Neural progenitor cell (in vitro differentiated cells): ENCODE measurements at regions not wholly inside any gene's neighbourhood (a gene's known extent, or its start where the extent isn't known, plus 50 kb on each side); places are given as distances from the start of the nearest gene placed in this dataset.
A peak's percentile ranks its signal among the peaks of the same experiment; 100 is the strongest.

Source experiments
- DNase-seq: peaks from one replicate; pipeline ENCODE4 v3.0.0-alpha.2; 2016; ENCODE audit warnings: low spot score
- H2AFZ ChIP-seq: fragments of 200-600 bp; sonication (generic); replicated peaks from 2 replicates; pipeline ENCODE4 v1.6.1; 2016; ENCODE audit warnings: antibody characterized with exemption
- H3F3A ChIP-seq: fragments of 200-600 bp; sonication (generic); 2 replicates; pipeline ENCODE4 v1.6.1; 2016; ENCODE audit warnings: antibody characterized with exemption, low read depth
- H3K27ac ChIP-seq: fragments of 200-600 bp; sonication (generic); 2 replicates; pipeline ENCODE4 v1.5.1; 2016; ENCODE audit warnings: mild to moderate bottlenecking
- H3K27me3 ChIP-seq: fragments of 200-600 bp; sonication (generic); 2 replicates; pipeline ENCODE4 v1.6.1; 2016; ENCODE audit warnings: mild to moderate bottlenecking, moderate library complexity
- H3K36me3 ChIP-seq: fragments of 200-600 bp; sonication (generic); 2 replicates; pipeline ENCODE4 v1.5.1; 2016
- H3K4me1 ChIP-seq: fragments of 200-600 bp; sonication (generic); 2 replicates; pipeline ENCODE4 v1.6.1; 2016; ENCODE audit warnings: mixed run types
- H3K4me2 ChIP-seq: fragments of 200-600 bp; sonication (generic); 2 replicates; pipeline ENCODE4 v1.6.1; 2016
- H3K4me3 ChIP-seq: fragments of 200-600 bp; sonication (generic); 2 replicates; pipeline ENCODE4 v1.5.1; 2016
- H3K79me2 ChIP-seq: fragments of 200-600 bp; sonication (generic); 2 replicates; pipeline ENCODE4 v1.6.1; 2016; ENCODE audit warnings: low read depth
- H3K9ac ChIP-seq: fragments of 200-600 bp; sonication (generic); 2 replicates; pipeline ENCODE4 v1.6.1; 2016
- H3K9me3 ChIP-seq: fragments of 200-600 bp; sonication (generic); 2 replicates; pipeline ENCODE4 v1.5.1; 2016; ENCODE audit warnings: low read depth
- H4K20me1 ChIP-seq: fragments of 200-600 bp; sonication (generic); 2 replicates; pipeline ENCODE4 v1.6.1; 2016; ENCODE audit warnings: low read depth
- H3K27ac Mint-ChIP-seq: 3 replicates; pipeline ENCODE4 v1.8.0; 2021; ENCODE audit warnings: mixed read lengths
- H3K27me3 Mint-ChIP-seq: 2 replicates; pipeline ENCODE4 v1.8.0; 2022; ENCODE audit warnings: low read depth, mild to moderate bottlenecking, inconsistent platforms, moderate library complexity, mixed read lengths; ENCODE audit not compliant: insufficient read depth
- H3K36me3 Mint-ChIP-seq: 3 replicates; pipeline ENCODE4 v1.8.0; 2021; ENCODE audit warnings: mixed read lengths
- H3K4me1 Mint-ChIP-seq: 3 replicates; pipeline ENCODE4 v1.8.0; 2021; ENCODE audit warnings: mixed read lengths
- H3K4me3 Mint-ChIP-seq: 3 replicates; pipeline ENCODE4 v1.8.0; 2021; ENCODE audit warnings: mild to moderate bottlenecking, moderate library complexity, mixed read lengths
- H3K9me3 Mint-ChIP-seq: 3 replicates; pipeline ENCODE4 v1.8.0; 2020; ENCODE audit warnings: mixed read lengths
- EZH2 ChIP-seq: fragments of 200-600 bp; sonication (generic); IDR thresholded peaks from 2 replicates; pipeline ENCODE4 v1.6.1; 2017; ENCODE audit warnings: antibody characterized with exemption, mild to moderate bottlenecking, moderate library complexity
- EZH2phosphoT487 ChIP-seq: fragments of 200-600 bp; sonication (generic); IDR thresholded peaks from 2 replicates; pipeline ENCODE4 v1.6.1; 2017; ENCODE audit warnings: antibody characterized with exemption
- TF ChIP-seq, protein P1 (sequence below): fragments of 200-600 bp; sonication (generic); IDR thresholded peaks from 2 replicates; pipeline ENCODE4 v1.5.1; 2017; ENCODE audit warnings: antibody characterized with exemption, mild to moderate bottlenecking

DNA sequence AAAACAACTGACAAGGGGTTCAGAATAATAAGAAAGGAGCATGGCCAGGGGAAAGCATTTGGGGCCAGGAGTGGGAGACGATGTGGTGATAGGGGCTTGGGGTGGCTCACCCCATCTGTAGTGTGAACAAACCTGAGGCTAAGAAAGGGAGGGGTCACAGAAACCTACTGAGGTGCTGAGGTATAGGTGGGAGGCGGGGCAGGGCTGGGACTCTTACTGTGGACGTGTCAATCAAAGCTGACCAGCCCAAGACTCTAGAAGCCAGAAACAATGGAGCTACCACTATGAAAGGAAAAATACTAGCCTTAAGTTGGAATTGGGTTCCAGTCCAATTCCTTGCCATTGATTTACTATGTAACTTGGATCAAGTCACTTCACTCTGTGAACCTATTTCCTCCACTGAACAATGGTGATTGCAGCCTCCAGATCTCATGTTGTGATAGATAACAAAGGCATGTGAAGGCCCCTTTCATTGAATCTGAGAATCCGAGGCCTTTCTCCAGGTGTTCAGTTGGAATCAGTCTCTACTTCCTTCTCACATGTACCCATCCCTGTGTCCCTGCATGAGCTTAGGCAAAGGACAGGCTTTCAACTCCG lies 260.9 kb upstream of the HES1 start:
- H3K27me3 Mint-ChIP-seq: peaks cover 22% of the 10 kb centered on the region
- Histone ChIP-seq H3F3A (peaks cover 18% of the 10 kb centered on the region), H3K4me3 (no peak overlapping the region), H3K36me3 (no peaks in the 10 kb centered on the region), H3K27ac (no peak overlapping the region), H3K4me1 (peaks cover 35% of the 10 kb centered on the region), H4K20me1 (no peaks in the 10 kb centered on the region), H2AFZ (no peak overlapping the region), H3K9ac (no peak overlapping the region), H3K4me2 (peak overlapping the region; percentile 29), H3K27me3 (peaks cover 7% of the 10 kb centered on the region), H3K9me3 (no peaks in the 10 kb centered on the region), H3K79me2 (no peaks in the 10 kb centered on the region)
- H3K36me3 Mint-ChIP-seq: no peaks in the 10 kb centered on the region
- no peak overlapping the region for H3K27ac Mint-ChIP-seq
- DNase-seq: peak; percentile 41
- TF ChIP-seq, protein P1, sequence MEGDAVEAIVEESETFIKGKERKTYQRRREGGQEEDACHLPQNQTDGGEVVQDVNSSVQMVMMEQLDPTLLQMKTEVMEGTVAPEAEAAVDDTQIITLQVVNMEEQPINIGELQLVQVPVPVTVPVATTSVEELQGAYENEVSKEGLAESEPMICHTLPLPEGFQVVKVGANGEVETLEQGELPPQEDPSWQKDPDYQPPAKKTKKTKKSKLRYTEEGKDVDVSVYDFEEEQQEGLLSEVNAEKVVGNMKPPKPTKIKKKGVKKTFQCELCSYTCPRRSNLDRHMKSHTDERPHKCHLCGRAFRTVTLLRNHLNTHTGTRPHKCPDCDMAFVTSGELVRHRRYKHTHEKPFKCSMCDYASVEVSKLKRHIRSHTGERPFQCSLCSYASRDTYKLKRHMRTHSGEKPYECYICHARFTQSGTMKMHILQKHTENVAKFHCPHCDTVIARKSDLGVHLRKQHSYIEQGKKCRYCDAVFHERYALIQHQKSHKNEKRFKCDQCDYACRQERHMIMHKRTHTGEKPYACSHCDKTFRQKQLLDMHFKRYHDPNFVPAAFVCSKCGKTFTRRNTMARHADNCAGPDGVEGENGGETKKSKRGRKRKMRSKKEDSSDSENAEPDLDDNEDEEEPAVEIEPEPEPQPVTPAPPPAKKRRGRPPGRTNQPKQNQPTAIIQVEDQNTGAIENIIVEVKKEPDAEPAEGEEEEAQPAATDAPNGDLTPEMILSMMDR: no peak
- no peak for TF ChIP-seq EZH2phosphoT487
- TF ChIP-seq EZH2: no peak
- peaks cover 33% of the 10 kb centered on the region for H3K4me1 Mint-ChIP-seq
- H3K9me3 Mint-ChIP-seq: no peaks in the 10 kb centered on the region
- no peak overlapping the region for H3K4me3 Mint-ChIP-seq

DNA sequence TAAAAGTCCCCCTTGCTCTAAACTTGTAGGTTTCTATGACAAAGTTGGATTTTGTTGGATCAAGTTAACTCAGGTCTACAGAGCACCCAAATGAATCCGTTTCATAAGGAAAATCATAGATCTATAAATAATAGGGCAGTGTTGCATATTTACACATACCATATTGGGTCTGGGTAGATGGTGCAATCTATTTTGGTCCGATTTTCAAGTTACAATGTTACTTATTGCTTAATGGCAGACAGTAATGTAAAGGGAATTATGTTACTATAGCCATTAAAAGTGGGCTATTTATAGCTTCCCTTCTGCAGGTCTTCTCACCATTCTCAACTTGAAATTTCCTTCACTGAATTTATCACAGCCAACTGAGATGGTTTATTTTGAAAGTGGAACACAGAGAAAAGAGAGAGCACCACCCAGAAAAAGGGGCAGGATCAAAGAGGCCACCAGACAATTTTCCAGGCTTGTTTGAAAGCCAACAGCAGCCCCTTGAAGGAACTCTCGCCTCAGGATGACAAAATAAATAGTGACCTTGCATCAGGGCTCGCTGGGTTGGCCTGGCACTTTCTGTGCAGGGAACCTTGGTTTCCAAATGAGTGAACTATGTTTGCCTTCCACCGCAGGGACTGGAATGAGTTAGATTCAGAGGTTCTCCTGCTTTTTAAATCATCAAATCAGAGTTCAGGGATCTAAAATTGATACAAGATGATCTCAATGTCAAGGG lies 260.2 kb upstream of the HES1 start:
- H2AFZ ChIP-seq: no peak overlapping the region
- H3K9me3 ChIP-seq: no peaks in the 10 kb centered on the region
- Mint-ChIP-seq H3K27me3 (peaks cover 19% of the 10 kb centered on the region), H3K36me3 (no peaks in the 10 kb centered on the region), H3K4me3 (no peak overlapping the region), H3K9me3 (no peaks in the 10 kb centered on the region), H3K27ac (no peak overlapping the region), H3K4me1 (peaks cover 28% of the 10 kb centered on the region)
- H3K4me3 ChIP-seq: no peak overlapping the region
- H3K27ac ChIP-seq: no peak overlapping the region
- no peak overlapping the region for H3K9ac ChIP-seq
- no peaks in the 10 kb centered on the region for H3K36me3 ChIP-seq
- peaks cover 35% of the 10 kb centered on the region for H3K4me1 ChIP-seq
- no peak for DNase-seq
- no peaks in the 10 kb centered on the region for H3K79me2 ChIP-seq
- peaks cover 16% of the 10 kb centered on the region for H3F3A ChIP-seq
- TF ChIP-seq EZH2phosphoT487 (no peak), EZH2 (no peak)
- TF ChIP-seq, protein P1: no peak
- no peaks in the 10 kb centered on the region for H4K20me1 ChIP-seq
- H3K27me3 ChIP-seq: peaks cover under 1% of the 10 kb centered on the region
- peak overlapping the region; percentile 29 for H3K4me2 ChIP-seq

DNA sequence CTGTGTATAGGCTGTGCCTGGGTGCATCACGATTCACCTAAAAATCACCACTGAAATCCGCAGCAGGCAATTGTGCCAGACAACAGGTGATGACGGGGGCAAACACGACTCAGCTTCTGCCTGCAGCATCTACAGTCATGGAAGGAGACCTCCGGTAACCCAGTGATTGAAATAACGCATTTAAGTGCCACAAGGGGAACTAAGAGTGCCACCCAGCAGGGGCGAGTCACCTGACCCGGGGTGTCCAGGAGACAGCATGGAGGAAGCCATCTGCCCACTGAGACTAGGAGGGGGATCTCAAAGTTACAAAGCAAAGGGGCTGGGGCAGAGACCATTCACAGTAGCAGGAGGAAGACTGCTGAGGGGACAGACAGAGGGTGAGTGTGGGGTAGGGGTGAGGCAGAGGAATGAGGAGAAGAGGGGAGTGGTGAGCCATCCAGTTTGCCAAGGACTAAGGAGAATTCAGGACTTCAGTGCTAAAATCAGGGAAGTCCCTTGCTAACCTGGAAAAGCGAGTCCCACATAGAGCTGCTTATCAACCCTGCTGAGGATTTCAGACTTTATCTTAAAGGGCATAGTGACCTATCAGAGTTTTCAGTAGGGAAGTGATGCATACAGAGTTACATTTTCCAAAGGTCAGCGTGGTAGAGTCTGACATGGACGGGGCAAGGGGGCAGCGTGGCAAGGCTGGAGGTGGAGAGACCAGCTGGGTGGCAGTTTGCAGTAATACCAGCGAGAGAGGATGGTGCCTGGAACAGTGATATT lies 256.7 kb upstream of the HES1 start:
- no peaks in the 10 kb centered on the region for H3K36me3 Mint-ChIP-seq

More for the DNA sequence above, 256.7 kb upstream of the HES1 start:
- Histone ChIP-seq H3K9ac (no peak overlapping the region), H2AFZ (no peak overlapping the region), H3K27ac (no peak overlapping the region), H3K4me1 (peaks cover 32% of the 10 kb centered on the region), H3F3A (peaks cover 16% of the 10 kb centered on the region), H3K27me3 (no peaks in the 10 kb centered on the region), H3K4me3 (no peak overlapping the region), H3K36me3 (no peaks in the 10 kb centered on the region), H4K20me1 (no peaks in the 10 kb centered on the region), H3K9me3 (no peaks in the 10 kb centered on the region), H3K4me2 (peak overlapping the region; percentile 27), H3K79me2 (no peaks in the 10 kb centered on the region)
- Mint-ChIP-seq H3K4me3 (no peak overlapping the region), H3K9me3 (peaks cover 3% of the 10 kb centered on the region), H3K27me3 (peaks cover 18% of the 10 kb centered on the region), H3K27ac (peak overlapping the region; percentile 9), H3K4me1 (peaks cover 29% of the 10 kb centered on the region)
- DNase-seq: no peak
- TF ChIP-seq, protein P1: no peak
- TF ChIP-seq EZH2: no peak
- TF ChIP-seq EZH2phosphoT487: no peak
